Type B pancreatic cell (in vitro differentiated cells): ENCODE measurements at regions not wholly inside any gene's neighbourhood (a gene's known extent, or its start where the extent isn't known, plus 50 kb on each side); places are given as distances from the start of the nearest gene placed in this dataset.

Source experiments
- DNase-seq: peaks from one replicate; pipeline ENCODE4 v3.0.0; 2021; ENCODE audit warnings: mixed read lengths; ENCODE audit not compliant: unreplicated experiment; ENCODE audit errors: extremely low spot score
- H3K27ac Mint-ChIP-seq: 2 replicates; pipeline ENCODE4 v1.8.0; 2021; ENCODE audit warnings: mild to moderate bottlenecking, mixed read lengths
- H3K27me3 Mint-ChIP-seq: 2 replicates; pipeline ENCODE4 v1.8.0; 2021; ENCODE audit warnings: mixed read lengths
- H3K36me3 Mint-ChIP-seq: 2 replicates; pipeline ENCODE4 v1.8.0; 2021; ENCODE audit warnings: mixed read lengths
- H3K4me1 Mint-ChIP-seq: one replicate; pipeline ENCODE4 v1.8.0; 2021; ENCODE audit warnings: mixed read lengths; ENCODE audit not compliant: unreplicated experiment
- H3K4me3 Mint-ChIP-seq: 2 replicates; pipeline ENCODE4 v1.8.0; 2021; ENCODE audit warnings: mild to moderate bottlenecking, mixed read lengths
- H3K9me3 Mint-ChIP-seq: 2 replicates; pipeline ENCODE4 v1.8.0; 2021; ENCODE audit warnings: mixed read lengths
- CTCF ChIP-seq: fragments of 200-600 bp; sonication (generic); conservative IDR thresholded peaks from 2 replicates; pipeline ENCODE4 v1.5.0; 2021; ENCODE audit warnings: antibody characterized with exemption, mild to moderate bottlenecking

DNA sequence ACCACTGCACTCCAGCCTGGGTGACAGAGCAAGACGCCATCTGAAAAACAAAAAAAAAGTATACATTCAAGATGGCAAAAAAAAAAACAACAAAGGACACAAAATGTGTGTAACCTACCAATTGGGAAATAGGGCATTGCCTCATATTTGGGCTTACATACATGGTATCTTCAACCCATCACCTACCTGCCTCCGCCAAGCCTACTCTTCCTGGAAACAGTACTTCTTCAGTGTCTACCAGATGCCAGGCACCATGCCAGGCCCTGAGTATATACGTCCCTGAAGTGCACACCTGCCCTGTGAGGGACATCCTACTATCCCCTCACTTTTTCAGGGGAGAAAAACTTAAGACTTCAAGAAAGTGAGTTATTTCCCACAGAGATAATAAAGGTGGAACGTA lies 160.2 kb downstream of the TOMM20 start:
- Mint-ChIP-seq H3K27ac (peak overlapping the region; percentile 40), H3K27me3 (no peaks in the 10 kb centered on the region), H3K9me3 (no peaks in the 10 kb centered on the region), H3K4me3 (no peak overlapping the region), H3K36me3 (no peaks in the 10 kb centered on the region), H3K4me1 (peaks cover 55% of the 10 kb centered on the region)
- no peak for DNase-seq
- TF ChIP-seq CTCF, result no peak

DNA sequence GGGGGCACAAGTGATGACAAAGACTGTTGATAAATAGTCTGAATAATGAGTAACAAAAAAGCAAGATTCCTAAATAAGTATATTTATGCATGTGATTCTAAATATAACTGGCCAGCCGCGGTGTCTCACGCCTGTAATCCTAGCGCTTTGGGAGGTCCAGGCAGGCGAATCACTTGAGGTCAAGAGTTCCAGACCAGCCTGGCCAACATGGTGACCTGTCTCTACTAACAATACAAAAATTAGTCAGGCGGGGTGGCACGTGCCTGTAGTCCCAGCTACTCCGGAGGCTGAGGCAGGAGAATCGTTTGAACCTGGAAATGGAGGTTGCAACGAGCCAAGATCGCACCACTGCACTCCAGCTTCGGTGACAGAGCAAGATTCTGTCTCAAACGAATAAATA lies 161.5 kb downstream of the TOMM20 start:
- no peak for DNase-seq
- H3K9me3 Mint-ChIP-seq, result no peaks in the 10 kb centered on the region
- no peaks in the 10 kb centered on the region for H3K36me3 Mint-ChIP-seq
- no peak overlapping the region for H3K4me3 Mint-ChIP-seq
- no peak for TF ChIP-seq CTCF
- H3K4me1 Mint-ChIP-seq, result peaks cover 64% of the 10 kb centered on the region
- H3K27ac Mint-ChIP-seq, result no peak overlapping the region
- no peaks in the 10 kb centered on the region for H3K27me3 Mint-ChIP-seq

- H3K4me3 Mint-ChIP-seq, result no peak overlapping the region
- no peak for TF ChIP-seq CTCF
- peak overlapping the region; percentile 64 for H3K27ac Mint-ChIP-seq
- no peaks in the 10 kb centered on the region for H3K9me3 Mint-ChIP-seq
- no peak for DNase-seq
- H3K4me1 Mint-ChIP-seq, result peaks cover 63% of the 10 kb centered on the region
- H3K36me3 Mint-ChIP-seq, result no peaks in the 10 kb centered on the region
- no peaks in the 10 kb centered on the region for H3K27me3 Mint-ChIP-seq
Observed at GRCh38 chr1:234965111-234965510, 163.5 kb downstream of the TOMM20 start.

DNA sequence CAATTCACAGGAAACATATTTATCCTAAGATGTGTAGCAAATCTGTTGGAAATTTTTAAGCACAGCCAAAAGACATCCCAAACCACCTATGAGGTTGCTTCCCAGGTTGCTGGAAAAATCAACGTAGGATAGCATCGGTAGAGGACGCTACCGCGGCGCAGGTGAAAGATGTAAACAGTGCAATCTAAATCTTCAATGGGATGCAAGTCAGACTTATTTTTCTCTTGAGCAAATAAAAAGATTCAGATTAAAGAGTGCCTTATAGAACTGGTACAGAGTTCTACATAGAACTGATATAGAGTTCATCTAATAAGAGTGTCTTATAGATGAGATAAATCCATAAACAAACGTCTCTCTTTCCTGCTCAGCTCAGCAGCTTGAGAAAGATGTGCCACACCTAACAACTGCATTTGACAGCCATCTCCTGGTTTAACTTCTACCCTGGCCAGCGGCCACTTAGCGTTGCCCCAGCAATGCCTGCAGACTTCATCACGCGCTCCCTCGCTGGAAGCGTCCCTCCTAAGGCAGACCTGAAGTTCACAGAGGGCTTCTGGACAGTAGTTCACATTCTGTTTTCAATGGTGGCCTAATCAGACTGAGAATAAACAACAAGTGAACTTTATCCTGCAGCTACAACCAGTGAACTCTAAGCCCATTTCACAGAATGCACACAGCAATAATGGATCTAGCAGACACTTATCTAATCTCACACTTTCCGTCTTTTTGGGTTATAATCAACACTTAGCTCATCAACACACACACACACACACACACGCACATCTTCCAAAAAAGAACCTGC lies 164.5 kb downstream of the TOMM20 start:
- Mint-ChIP-seq H3K4me1 (peaks cover 65% of the 10 kb centered on the region), H3K36me3 (no peaks in the 10 kb centered on the region), H3K4me3 (peak overlapping the region; percentile 12), H3K27ac (peak overlapping the region; percentile 87), H3K27me3 (no peaks in the 10 kb centered on the region), H3K9me3 (no peaks in the 10 kb centered on the region)
- no peak for DNase-seq
- TF ChIP-seq CTCF, result no peak

DNA sequence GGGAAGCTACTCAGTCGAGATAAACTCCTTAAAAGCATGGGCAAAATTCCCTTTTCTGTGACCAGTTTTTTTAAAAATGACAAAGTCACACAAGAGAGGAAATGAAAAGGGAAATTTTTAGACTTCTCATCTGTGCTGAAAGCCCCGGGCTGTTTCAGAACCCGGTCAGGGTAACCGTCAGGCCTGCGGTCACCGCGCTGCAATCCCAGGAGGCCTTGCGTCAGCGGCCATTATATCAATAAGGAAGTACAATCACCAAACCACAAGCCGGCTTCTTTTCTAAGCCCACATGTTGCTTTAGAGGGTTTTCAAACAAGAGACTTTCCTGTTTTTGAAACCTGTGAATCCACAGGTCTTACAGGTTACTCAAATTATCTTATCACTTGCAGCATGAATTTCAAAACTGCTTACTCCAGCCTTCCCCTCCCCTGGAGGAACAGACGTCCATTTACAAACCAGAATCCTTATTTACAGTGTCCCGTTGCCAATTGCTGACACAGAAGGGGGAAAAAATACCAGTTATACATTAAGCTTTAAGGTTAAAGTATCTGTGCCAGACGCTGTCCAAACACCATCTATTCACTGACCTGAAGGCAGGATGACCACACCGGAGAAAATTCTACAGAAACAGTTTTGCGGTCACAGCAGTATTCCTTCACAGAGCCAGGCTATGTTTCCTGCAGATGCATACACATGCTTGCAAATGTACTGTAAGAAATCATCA lies 165.3 kb downstream of the TOMM20 start:
- no peak for DNase-seq
- Mint-ChIP-seq H3K27ac (peak overlapping the region; percentile 87), H3K36me3 (no peaks in the 10 kb centered on the region), H3K27me3 (no peaks in the 10 kb centered on the region), H3K4me3 (peak overlapping the region; percentile 58), H3K4me1 (peaks cover 62% of the 10 kb centered on the region), H3K9me3 (no peaks in the 10 kb centered on the region)
- TF ChIP-seq CTCF, result no peak
